8988T (cell line): ENCODE measurements at regions not wholly inside any gene's neighbourhood (a gene's known extent, or its start where the extent isn't known, plus 50 kb on each side); places are given as distances from the start of the nearest gene placed in this dataset.

Experiments used
- DNase-seq: peaks from one replicate; pipeline ENCODE4 v3.0.0; 2011

GRCh38 chr4:112852601-112853000 is 196.9 kb upstream of the ANK2 start:
- DNase-seq, result no peak

GRCh38 chr4:112853662-112854256 is 195.7 kb upstream of the ANK2 start:
- no peak for DNase-seq

- DNase-seq, result no peak
Observed at GRCh38 chr4:112854420-112854819, 195.0 kb upstream of the ANK2 start.

GRCh38 chr4:112855058-112855457 is 194.4 kb upstream of the ANK2 start:
- DNase-seq, result no peak

- peak; percentile 23 for DNase-seq
Observed at GRCh38 chr4:112857461-112857860, 192.0 kb upstream of the ANK2 start.

- DNase-seq, result no peak
Observed at GRCh38 chr4:112858751-112859150, 190.7 kb upstream of the ANK2 start.

- no peak for DNase-seq
Observed at GRCh38 chr4:112859456-112860184, 189.8 kb upstream of the ANK2 start.

- no peak for DNase-seq
Observed at GRCh38 chr4:112860830-112861690, 188.4 kb upstream of the ANK2 start.

GRCh38 chr4:112861691-112862674 is 187.5 kb upstream of the ANK2 start:
- DNase-seq, result no peak

GRCh38 chr4:112865443-112865842 is 184.0 kb upstream of the ANK2 start:
- no peak for DNase-seq

- DNase-seq, result no peak
Observed at GRCh38 chr4:112876316-112876715, 173.1 kb upstream of the ANK2 start.

GRCh38 chr4:112881842-112882241 is 167.6 kb upstream of the ANK2 start:
- no peak for DNase-seq

GRCh38 chr4:112882286-112882685 is 167.2 kb upstream of the ANK2 start:
- no peak for DNase-seq

GRCh38 chr4:112884406-112884805 is 165.0 kb upstream of the ANK2 start:
- DNase-seq, result no peak

GRCh38 chr4:112885897-112886296 is 163.6 kb upstream of the ANK2 start:
- DNase-seq, result no peak

GRCh38 chr4:112888622-112889021 is 160.8 kb upstream of the ANK2 start:
- DNase-seq, result no peak

GRCh38 chr4:112889199-112889598 is 160.3 kb upstream of the ANK2 start:
- no peak for DNase-seq

- DNase-seq, result no peak
Observed at GRCh38 chr4:112889619-112890527, 159.6 kb upstream of the ANK2 start.

- no peak for DNase-seq
Observed at GRCh38 chr4:112894480-112894879, 155.0 kb upstream of the ANK2 start.

GRCh38 chr4:112894951-112895350 is 154.5 kb upstream of the ANK2 start:
- DNase-seq, result no peak

- DNase-seq, result no peak
Observed at GRCh38 chr4:112895811-112896608, 153.4 kb upstream of the ANK2 start.
